CD14-positive monocyte (primary cell): ENCODE measurements at regions not wholly inside any gene's neighbourhood (a gene's known extent, or its start where the extent isn't known, plus 50 kb on each side); places are given as distances from the start of the nearest gene placed in this dataset.

ENCODE experiments used
- DNase-seq, 3 donors: peaks; one replicate each; pipeline ENCODE4 v3.0.0-alpha.2; 2011 to 2022
- H2AFZ ChIP-seq: 2 replicates; pipeline ENCODE4 v1.6.0; 2012; ENCODE audit warnings: mild to moderate bottlenecking, low read depth, low read length, inconsistent platforms; ENCODE audit not compliant: insufficient read depth, poor library complexity, severe bottlenecking
- H3K27ac ChIP-seq, 2 donors: 1 replicate in 1 of 2; 2 replicates in 1 of 2; pipeline ENCODE4 v1.5.1; 2012 to 2013; ENCODE audit warnings: low read length in 2 of 2, control low read depth in 1 of 2, inconsistent platforms in 1 of 2, low read depth in 1 of 2, mild to moderate bottlenecking in 1 of 2
- H3K27me3 ChIP-seq, 2 donors: one replicate each; pipeline versions ENCODE4 v1.6.0 to v1.6.1; 2011 to 2013; ENCODE audit warnings: low read length in 2 of 2; ENCODE audit not compliant: control insufficient read depth in 2 of 2, insufficient read depth in 2 of 2
- H3K36me3 ChIP-seq, 2 donors: replicated peaks in 1 of 2; 1 replicate in 1 of 2; 2 replicates in 1 of 2; pipeline versions ENCODE4 v1.5.1 to v1.6.1; 2012 to 2013; ENCODE audit warnings: low read length in 2 of 2, control low read depth in 1 of 2, inconsistent platforms in 1 of 2, mild to moderate bottlenecking in 1 of 2; ENCODE audit not compliant: insufficient read depth in 2 of 2, control insufficient read depth in 1 of 2
- H3K4me1 ChIP-seq, 2 donors: 1 replicate in 1 of 2; 2 replicates in 1 of 2; pipeline versions ENCODE4 v1.5.1 to v1.6.1; 2012 to 2013; ENCODE audit warnings: low read length in 2 of 2, control low read depth in 1 of 2, inconsistent platforms in 1 of 2, mild to moderate bottlenecking in 1 of 2, moderate library complexity in 1 of 2; ENCODE audit not compliant: insufficient read depth in 2 of 2, control insufficient read depth in 1 of 2
- H3K4me2 ChIP-seq: replicated peaks from 2 replicates; pipeline ENCODE3; 2012; ENCODE audit warnings: low read length, moderate library complexity, mild to moderate bottlenecking; ENCODE audit not compliant: poor library complexity, severe bottlenecking; ENCODE audit errors: extremely low read depth
- H3K4me3 ChIP-seq, 3 experiments: fragments of 200-600 bp in 1 of 3; sonication (generic) in 1 of 3; replicated peaks in 1 of 3; 1 replicate in 2 of 3; 2 replicates in 1 of 3; pipeline ENCODE4 v1.5.1; 2011 to 2013; ENCODE audit warnings: low read length in 3 of 3, mild to moderate bottlenecking in 3 of 3, control low read depth in 2 of 3, low read depth in 2 of 3, inconsistent platforms in 1 of 3, moderate library complexity in 1 of 3
- H3K79me2 ChIP-seq: 2 replicates; pipeline ENCODE4 v1.6.0; 2012; ENCODE audit warnings: mild to moderate bottlenecking, control low read depth, inconsistent platforms, low read length, moderate library complexity; ENCODE audit not compliant: insufficient read depth
- H3K9ac ChIP-seq: 2 replicates; pipeline ENCODE4 v1.6.0; 2017; ENCODE audit warnings: low read length, mild to moderate bottlenecking; ENCODE audit not compliant: insufficient read depth, poor library complexity, severe bottlenecking
- H3K9me3 ChIP-seq, 2 donors: replicated peaks in 1 of 2; 1 replicate in 1 of 2; 2 replicates in 1 of 2; pipeline versions ENCODE4 v1.5.1 to v1.6.1; 2012 to 2013; ENCODE audit warnings: low read length in 2 of 2, control low read depth in 1 of 2; ENCODE audit not compliant: control insufficient read depth in 1 of 2, insufficient read depth in 1 of 2
- H4K20me1 ChIP-seq: 2 replicates; pipeline ENCODE4 v1.6.0; 2012; ENCODE audit warnings: mild to moderate bottlenecking, low read length, control low read depth, moderate library complexity; ENCODE audit not compliant: insufficient read depth
- H3K27ac Mint-ChIP-seq, 7 donors: one replicate each; pipeline ENCODE4 v1.8.0; 2020; ENCODE audit warnings: mild to moderate bottlenecking in 7 of 7, mixed read lengths in 7 of 7, moderate library complexity in 6 of 7, inconsistent platforms in 2 of 7
- H3K27me3 Mint-ChIP-seq, 3 donors: one replicate each; pipeline ENCODE4 v1.8.0; 2021 to 2022; ENCODE audit warnings: low read depth in 3 of 3, mild to moderate bottlenecking in 3 of 3, mixed read lengths in 3 of 3, moderate library complexity in 3 of 3, inconsistent platforms in 1 of 3
- H3K36me3 Mint-ChIP-seq, 2 donors: one replicate each; pipeline ENCODE4 v1.8.0; 2020; ENCODE audit warnings: mixed read lengths in 2 of 2, inconsistent platforms in 1 of 2, mild to moderate bottlenecking in 1 of 2
- H3K4me1 Mint-ChIP-seq: one replicate; pipeline ENCODE4 v1.8.0; 2020; ENCODE audit warnings: mild to moderate bottlenecking, mixed read lengths
- H3K4me3 Mint-ChIP-seq, 2 donors: one replicate each; pipeline ENCODE4 v1.8.0; 2020; ENCODE audit warnings: mild to moderate bottlenecking in 2 of 2, mixed read lengths in 2 of 2, moderate library complexity in 1 of 2
- H3K9me3 Mint-ChIP-seq, 7 donors: one replicate each; pipeline ENCODE4 v1.8.0; 2020 to 2022; ENCODE audit warnings: mixed read lengths in 7 of 7, mild to moderate bottlenecking in 6 of 7, moderate library complexity in 6 of 7, inconsistent platforms in 2 of 7
- WGBS: methylation state at CpG from one replicate; pipeline ENCODE4 v1.1.5; 2013; ENCODE audit warnings: missing lambda C conversion rate; ENCODE audit not compliant: insufficient coverage; 5-methylcytosine and 5-hydroxymethylcytosine counted together
- intact Hi-C, 2 donors: fragments of 100-400 bp; cut with micrococcal nuclease; formaldehyde crosslinking; loops; one replicate each; pipeline versions ENCODE4 v1.15.0 to v1.15.1; 2023
- TF ChIP-seq, protein P1 (sequence below): fragments of 200-600 bp; IDR thresholded peaks from one replicate; pipeline ENCODE4 v1.8.0; 2022; ENCODE audit warnings: antibody characterized with exemption, mild to moderate bottlenecking

- Histone ChIP-seq H3K4me3 (no peak overlapping the region), H3K9me3 (peaks cover 13 to 19% of the 10 kb centered on the region in 2 donors), H3K27ac (no peak overlapping the region), H3K4me1 (no peaks in the 10 kb centered on the region), H4K20me1 (no peaks in the 10 kb centered on the region), H2AFZ (no peak overlapping the region), H3K27me3 (no peaks in the 10 kb centered on the region), H3K9ac (no peak overlapping the region), H3K4me2 (no peak overlapping the region), H3K79me2 (no peaks in the 10 kb centered on the region), H3K36me3 (no peaks in the 10 kb centered on the region)
- H3K4me3 Mint-ChIP-seq, result no peak overlapping the region
- intact Hi-C loops, result no loop called here
- peaks cover 7 to 22% (median 15%) of the 10 kb centered on the region in 7 donors for H3K9me3 Mint-ChIP-seq
- peak overlapping the region in 1 of 7 donors; percentile 15 for H3K27ac Mint-ChIP-seq
- WGBS, result 77% methylated on average over 4 of the region's 4 CpGs
- no peak for DNase-seq
- peaks cover 0 to 3% (median 1%) of the 10 kb centered on the region in 3 donors for H3K27me3 Mint-ChIP-seq
- H3K4me1 Mint-ChIP-seq, result no peaks in the 10 kb centered on the region
- TF ChIP-seq, protein P1, sequence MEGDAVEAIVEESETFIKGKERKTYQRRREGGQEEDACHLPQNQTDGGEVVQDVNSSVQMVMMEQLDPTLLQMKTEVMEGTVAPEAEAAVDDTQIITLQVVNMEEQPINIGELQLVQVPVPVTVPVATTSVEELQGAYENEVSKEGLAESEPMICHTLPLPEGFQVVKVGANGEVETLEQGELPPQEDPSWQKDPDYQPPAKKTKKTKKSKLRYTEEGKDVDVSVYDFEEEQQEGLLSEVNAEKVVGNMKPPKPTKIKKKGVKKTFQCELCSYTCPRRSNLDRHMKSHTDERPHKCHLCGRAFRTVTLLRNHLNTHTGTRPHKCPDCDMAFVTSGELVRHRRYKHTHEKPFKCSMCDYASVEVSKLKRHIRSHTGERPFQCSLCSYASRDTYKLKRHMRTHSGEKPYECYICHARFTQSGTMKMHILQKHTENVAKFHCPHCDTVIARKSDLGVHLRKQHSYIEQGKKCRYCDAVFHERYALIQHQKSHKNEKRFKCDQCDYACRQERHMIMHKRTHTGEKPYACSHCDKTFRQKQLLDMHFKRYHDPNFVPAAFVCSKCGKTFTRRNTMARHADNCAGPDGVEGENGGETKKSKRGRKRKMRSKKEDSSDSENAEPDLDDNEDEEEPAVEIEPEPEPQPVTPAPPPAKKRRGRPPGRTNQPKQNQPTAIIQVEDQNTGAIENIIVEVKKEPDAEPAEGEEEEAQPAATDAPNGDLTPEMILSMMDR, result no peak
- no peaks in the 10 kb centered on the region for H3K36me3 Mint-ChIP-seq
Measured at GRCh38 chr2:509888-510287, 167.3 kb downstream of the TMEM18 start.

GRCh38 chr2:508121-508520 lies 169.1 kb downstream of the TMEM18 start:
- Histone ChIP-seq H2AFZ (no peak overlapping the region), H3K27ac (no peak overlapping the region), H4K20me1 (no peaks in the 10 kb centered on the region), H3K9me3 (peaks cover 13 to 21% of the 10 kb centered on the region in 2 donors), H3K4me1 (no peaks in the 10 kb centered on the region), H3K4me3 (no peak overlapping the region), H3K27me3 (no peaks in the 10 kb centered on the region), H3K9ac (no peak overlapping the region), H3K79me2 (no peaks in the 10 kb centered on the region), H3K4me2 (no peak overlapping the region), H3K36me3 (no peaks in the 10 kb centered on the region)
- H3K4me3 Mint-ChIP-seq, result no peak overlapping the region
- H3K27ac Mint-ChIP-seq, result no peak overlapping the region
- intact Hi-C loops, result no loop called here
- DNase-seq, result no peak
- H3K27me3 Mint-ChIP-seq, result peaks cover 0 to 1% (median 1%) of the 10 kb centered on the region in 3 donors
- TF ChIP-seq, protein P1, result no peak
- no peaks in the 10 kb centered on the region for H3K4me1 Mint-ChIP-seq
- H3K9me3 Mint-ChIP-seq, result peaks cover 8 to 24% (median 16%) of the 10 kb centered on the region in 7 donors
- WGBS, result 82% methylated on average over 2 of the region's 4 CpGs
- H3K36me3 Mint-ChIP-seq, result no peaks in the 10 kb centered on the region
